ENCODE measurements at regions not wholly inside any gene's neighbourhood (a gene's known extent, or its start where the extent isn't known, plus 50 kb on each side); places are given as distances from the start of the nearest gene placed in this dataset.

DNA sequence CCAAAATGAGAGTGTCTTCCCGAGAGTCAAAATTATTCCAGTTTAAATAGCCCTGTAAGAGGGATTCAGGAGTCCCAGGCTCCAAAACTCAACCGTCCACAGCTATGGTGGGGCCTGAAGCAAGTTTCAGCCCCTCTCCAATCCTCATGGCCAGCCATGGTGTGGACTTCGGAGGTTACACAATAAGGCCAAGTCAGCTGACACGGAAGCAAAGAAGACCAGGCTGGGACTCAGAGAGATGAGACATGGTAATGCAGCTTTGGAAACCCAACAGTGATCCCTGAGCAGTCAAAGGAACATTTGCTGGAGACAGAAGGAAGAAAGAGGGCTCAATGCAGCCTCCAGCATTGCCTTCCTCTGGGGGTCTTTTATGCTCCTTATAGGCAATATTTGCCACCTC, 324.6 kb upstream of the TLE3 start:
- TF ChIP-seq ZNF274 (IDR thresholded peaks at IDR 0.05; ENCODE audit: low read depth, low read length): no peak
- TF ChIP-seq YY1 (IDR thresholded peaks at IDR 0.05; ENCODE audit: insufficient read depth, insufficient read length): no peak
- TF ChIP-seq SUZ12 (IDR thresholded peaks at IDR 0.05; ENCODE audit: extremely low read depth, insufficient read depth, insufficient read length): no peak

All from NT2/D1 (cell line).